Cerebellar cortex (tissue), 1 donor: ENCODE measurements at regions not wholly inside any gene's neighbourhood (a gene's known extent, or its start where the extent isn't known, plus 50 kb on each side); places are given as distances from the start of the nearest gene placed in this dataset.
"Not testable (repeated sequence)": the region's sequence is repeated elsewhere in the genome, so short reads cannot be mapped to it uniquely, and the experiment has no call there.

Experiments
- DNase-seq: peaks from one replicate; pipeline ENCODE4 v3.0.0-alpha.2; 2015; ENCODE audit warnings: low spot score

DNA sequence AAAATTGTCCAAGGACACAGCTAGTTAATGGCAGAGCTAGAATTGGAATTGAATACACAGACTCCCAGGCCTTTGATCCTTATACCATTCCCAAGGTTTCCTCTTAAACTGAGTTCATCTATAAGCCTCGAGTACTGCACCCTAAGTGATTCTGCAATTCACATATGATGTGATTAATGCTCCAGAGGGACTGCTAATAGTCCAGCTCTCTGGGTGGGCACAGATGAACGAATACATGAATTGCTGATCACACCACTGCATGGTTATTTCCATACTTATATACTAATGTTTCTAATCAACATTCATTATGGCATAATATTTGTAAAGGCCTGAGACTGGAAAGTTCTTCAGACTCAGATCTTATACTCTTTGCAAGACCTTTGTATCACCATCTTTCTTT lies 101.8 kb downstream of the NUFIP1 start:
- DNase-seq, result no peak

- no peak for DNase-seq
These were observed 105.1 kb downstream of the NUFIP1 start for GRCh38 chr13:44884076-44884729.

DNA sequence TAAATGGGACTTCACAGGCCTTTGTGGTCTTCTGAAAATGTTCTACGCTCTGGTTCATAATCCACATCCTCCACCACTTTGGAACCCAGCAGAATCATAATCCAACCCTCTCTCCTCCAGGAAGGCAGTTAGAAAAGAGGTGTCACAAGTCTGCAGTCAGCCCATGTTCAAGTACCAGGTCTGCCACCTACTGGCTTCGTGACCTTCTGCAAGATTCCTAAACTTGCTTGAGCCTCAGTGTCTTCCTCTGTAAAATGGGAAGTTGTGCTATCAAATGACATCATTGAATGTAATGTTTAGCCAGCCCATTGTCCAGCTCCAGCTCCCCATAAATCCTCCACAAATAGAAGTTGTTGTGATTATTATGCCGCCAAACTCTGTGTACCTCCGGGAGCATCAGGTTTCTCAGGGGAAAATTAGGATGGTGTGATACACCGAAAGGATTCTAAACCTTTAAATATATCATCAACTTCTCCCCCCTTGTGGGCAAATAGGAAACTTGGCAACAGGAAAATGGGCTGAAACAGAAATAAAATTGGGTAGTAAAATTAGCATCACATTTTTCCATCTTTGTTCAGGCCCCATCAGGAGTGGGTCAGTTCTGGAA lies 109.7 kb downstream of the NUFIP1 start:
- DNase-seq, result peak; percentile 22

GRCh38 chr13:44876782-44877324 lies 112.4 kb downstream of the NUFIP1 start:
- no peak for DNase-seq

DNA sequence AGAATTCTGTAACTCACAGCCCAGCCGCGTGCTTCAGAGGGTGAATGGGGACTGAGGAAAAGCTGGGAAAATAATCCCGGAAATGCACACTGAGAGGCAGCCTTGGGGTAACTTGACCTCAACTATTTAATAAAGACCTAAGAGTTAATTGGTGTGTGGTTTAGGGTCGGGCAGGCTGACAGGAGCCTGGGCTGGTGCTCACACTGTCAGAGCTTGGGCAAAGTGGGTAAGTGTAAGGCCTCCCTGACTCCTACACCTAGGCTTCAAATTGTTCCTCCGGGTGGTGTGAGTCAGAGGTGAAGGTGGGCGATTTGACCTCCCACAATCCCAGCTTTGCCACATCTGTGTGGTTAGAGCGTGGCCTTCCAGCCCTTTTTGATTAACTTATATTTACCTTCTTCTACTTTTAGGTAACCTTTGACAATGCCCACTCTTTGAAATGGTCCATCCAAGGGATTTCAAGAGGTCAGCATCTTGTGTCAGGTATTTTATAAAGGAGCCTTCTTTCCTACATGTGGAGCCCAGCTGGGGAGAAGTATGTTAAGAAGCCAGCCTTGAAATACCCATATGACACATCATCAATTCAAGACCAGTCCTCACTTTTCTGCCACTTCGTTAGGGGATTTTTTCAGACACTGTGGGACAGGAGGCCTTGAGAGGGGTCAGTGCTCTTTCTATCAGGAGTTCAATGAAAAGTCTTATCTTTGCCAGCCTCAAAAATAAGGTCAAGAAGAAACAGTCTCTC lies 114.2 kb downstream of the NUFIP1 start:
- no peak for DNase-seq

GRCh38 chr13:44874176-44874575 lies 115.1 kb downstream of the NUFIP1 start:
- no peak for DNase-seq

GRCh38 chr13:44873461-44873860 lies 115.8 kb downstream of the NUFIP1 start:
- DNase-seq, result no peak

DNA sequence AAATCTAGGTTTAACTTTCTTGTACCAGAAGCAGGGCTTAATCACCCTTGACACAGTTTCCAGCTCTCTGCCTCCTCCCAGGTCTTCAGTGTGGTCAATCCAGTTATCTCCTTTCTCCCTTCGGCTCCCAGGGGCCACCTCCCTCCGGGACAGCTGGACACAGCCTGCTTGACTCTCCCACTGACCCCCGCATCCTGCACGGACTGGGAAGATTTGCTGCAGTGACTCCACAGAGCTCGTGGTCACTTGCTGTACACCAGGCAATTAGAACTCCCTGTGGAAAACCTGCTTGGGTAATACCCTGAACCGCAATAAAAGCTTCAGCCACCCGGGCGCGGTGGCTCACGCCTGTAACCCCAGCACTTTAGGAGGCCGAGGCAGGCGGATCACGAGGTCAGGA lies 116.5 kb downstream of the NUFIP1 start:
- no peak for DNase-seq

- no peak for DNase-seq
These were observed 118.8 kb downstream of the NUFIP1 start for GRCh38 chr13:44870456-44870929.

- DNase-seq, result no peak
These were observed 120.1 kb downstream of the NUFIP1 start for GRCh38 chr13:44869167-44869566.

GRCh38 chr13:44868397-44868796 lies 120.9 kb downstream of the NUFIP1 start:
- no peak for DNase-seq

GRCh38 chr13:44867825-44868224 lies 121.4 kb downstream of the NUFIP1 start:
- DNase-seq, result no peak

GRCh38 chr13:44866411-44866911 lies 122.8 kb downstream of the NUFIP1 start:
- DNase-seq, result no peak

DNA sequence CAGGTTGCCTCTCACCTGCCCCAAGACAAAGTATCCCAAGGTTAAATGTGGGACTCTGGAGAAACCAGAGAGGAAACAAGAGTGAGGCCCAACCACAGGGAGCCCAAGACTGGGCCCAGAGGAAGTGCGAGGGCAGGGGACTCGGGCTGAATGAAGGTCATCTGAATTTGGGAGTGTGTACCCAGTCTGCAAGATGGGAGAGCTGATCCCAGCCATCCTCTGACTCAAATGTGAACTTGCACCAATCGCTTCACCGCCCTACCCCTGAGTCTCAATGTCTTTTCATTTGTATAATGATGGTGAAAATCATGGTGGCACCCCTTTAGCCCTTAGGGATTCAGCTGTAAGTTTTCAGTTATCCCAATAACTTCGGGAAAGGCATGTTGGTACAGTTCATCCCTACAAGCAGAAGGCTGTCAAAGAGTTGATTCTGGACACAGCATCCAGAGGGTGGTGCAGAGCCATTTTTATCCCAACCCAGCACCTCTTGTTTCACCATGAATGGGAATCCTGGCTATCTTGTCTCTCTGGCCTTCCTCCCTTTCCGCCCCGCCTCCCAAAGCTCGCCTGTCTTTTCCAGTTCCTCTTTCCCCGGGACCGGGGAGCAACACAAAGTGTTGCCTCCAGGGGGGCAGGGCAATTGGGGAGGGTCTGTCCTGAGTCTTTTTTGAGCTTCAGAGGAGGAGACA lies 123.4 kb downstream of the NUFIP1 start:
- DNase-seq, result no peak

GRCh38 chr13:44863641-44864040 lies 125.6 kb downstream of the NUFIP1 start:
- not testable (repeated sequence) for DNase-seq

GRCh38 chr13:44860454-44860853 lies 128.8 kb downstream of the NUFIP1 start:
- no peak for DNase-seq

GRCh38 chr13:44857736-44858135 lies 131.5 kb downstream of the NUFIP1 start:
- DNase-seq, result no peak

DNA sequence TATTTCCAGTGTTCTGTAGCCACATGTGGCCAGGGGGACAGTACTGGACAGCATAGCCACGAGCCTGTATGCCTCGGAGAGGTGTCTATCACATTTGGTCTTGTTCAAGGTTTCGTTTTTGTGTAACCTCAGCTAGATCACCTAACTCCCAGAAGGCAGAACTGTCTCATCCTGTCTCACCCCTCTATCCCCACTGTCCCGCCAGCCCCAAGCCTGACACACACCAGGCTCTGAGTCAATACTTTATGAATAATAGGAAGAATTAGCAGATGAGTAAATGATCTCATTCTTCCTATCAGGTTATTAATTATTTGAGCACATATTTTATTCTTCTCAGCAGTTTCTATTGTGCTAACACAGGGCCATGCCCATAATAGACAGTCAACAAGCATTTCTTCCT lies 132.2 kb downstream of the NUFIP1 start:
- no peak for DNase-seq

- no peak for DNase-seq
These were observed 133.4 kb downstream of the NUFIP1 start for GRCh38 chr13:44855860-44856259.

- DNase-seq, result no peak
These were observed 134.8 kb downstream of the NUFIP1 start for GRCh38 chr13:44854313-44855060.

- DNase-seq, result no peak
These were observed 135.6 kb downstream of the NUFIP1 start for GRCh38 chr13:44853641-44854040.
